Thoracic aorta (tissue), 2 donors: ENCODE measurements at regions not wholly inside any gene's neighbourhood (a gene's known extent, or its start where the extent isn't known, plus 50 kb on each side); places are given as distances from the start of the nearest gene placed in this dataset.
"Not testable (repeated sequence)": the region's sequence is repeated elsewhere in the genome, so short reads cannot be mapped to it uniquely, and the experiment has no call there.

ENCODE experiments used
- ATAC-seq: fragments of 150-250 bp; one replicate; pipeline ENCODE4 v1.8.0; 2017; ENCODE audit warnings: low read depth; ENCODE audit not compliant: insufficient number of reproducible peaks, low FRiP score
- DNase-seq: peaks from one replicate; pipeline ENCODE4 v3.0.0-alpha.2; 2020; ENCODE audit warnings: low spot score
- H3K27ac ChIP-seq, 2 donors: fragments of 200-600 bp; sonication (generic); 1 replicate in 1 of 2; 2 replicates in 1 of 2; pipeline ENCODE4 v1.5.1; 2016; ENCODE audit warnings: mild to moderate bottlenecking in 2 of 2, moderate library complexity in 2 of 2
- H3K27me3 ChIP-seq: fragments of 200-600 bp; sonication (generic); replicated peaks from 2 replicates; pipeline ENCODE4 v1.6.0; 2016; ENCODE audit warnings: mild to moderate bottlenecking; ENCODE audit not compliant: insufficient read depth
- H3K36me3 ChIP-seq: fragments of 200-600 bp; sonication (generic); one replicate; pipeline ENCODE4 v1.5.1; 2016
- H3K4me1 ChIP-seq, 2 donors: fragments of 200-600 bp; sonication (generic); 1 replicate in 1 of 2; 2 replicates in 1 of 2; pipeline versions ENCODE4 v1.5.1 to v1.6.0; 2016; ENCODE audit warnings: low read depth in 2 of 2, mild to moderate bottlenecking in 1 of 2; ENCODE audit not compliant: control insufficient read depth in 1 of 2
- H3K4me3 ChIP-seq: fragments of 200-600 bp; sonication (generic); 2 replicates; pipeline ENCODE4 v1.5.1; 2016; ENCODE audit warnings: mild to moderate bottlenecking
- H3K9me3 ChIP-seq: fragments of 200-600 bp; sonication (generic); 2 replicates; pipeline ENCODE4 v1.5.1; 2016
- TF ChIP-seq, protein P1 (sequence below): fragments of 200-600 bp; sonication (generic); IDR thresholded peaks from one replicate; pipeline ENCODE4 v1.5.1; 2019; ENCODE audit warnings: antibody characterized with exemption

DNA sequence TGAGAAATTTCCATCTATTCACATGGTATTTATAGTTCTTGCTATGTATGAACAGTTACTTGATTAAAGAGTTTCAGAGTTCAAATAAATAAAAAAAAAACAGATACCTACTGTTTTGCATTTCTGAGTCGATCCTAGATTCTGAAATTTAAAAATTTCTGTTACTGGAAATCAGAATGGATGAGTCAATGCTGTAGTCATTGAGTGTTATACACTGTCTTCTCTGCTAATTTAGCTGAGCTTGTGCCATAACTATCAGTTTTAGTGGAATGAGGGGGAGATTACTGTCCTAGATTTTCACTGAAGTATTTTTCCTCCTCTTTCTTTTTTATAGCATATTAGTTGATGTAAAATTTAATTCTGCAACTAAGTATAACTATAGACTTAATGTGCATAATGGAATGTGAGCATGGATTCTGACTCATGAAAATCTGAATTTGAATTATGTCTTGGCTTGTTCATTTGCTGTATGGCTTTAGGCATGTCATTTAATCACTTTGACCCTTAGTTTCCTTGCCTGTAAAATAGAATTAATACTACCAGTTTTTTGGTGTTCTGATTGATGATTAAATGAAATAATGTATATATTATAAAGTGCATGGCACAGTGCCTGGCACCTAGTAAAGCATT is 581.5 kb upstream of the CHD1 start:
- H3K36me3 ChIP-seq, H3K27ac ChIP-seq, H3K4me3 ChIP-seq, DNase-seq, H3K27me3 ChIP-seq, ATAC-seq, H3K9me3 ChIP-seq, H3K4me1 ChIP-seq: not testable (repeated sequence)

DNA sequence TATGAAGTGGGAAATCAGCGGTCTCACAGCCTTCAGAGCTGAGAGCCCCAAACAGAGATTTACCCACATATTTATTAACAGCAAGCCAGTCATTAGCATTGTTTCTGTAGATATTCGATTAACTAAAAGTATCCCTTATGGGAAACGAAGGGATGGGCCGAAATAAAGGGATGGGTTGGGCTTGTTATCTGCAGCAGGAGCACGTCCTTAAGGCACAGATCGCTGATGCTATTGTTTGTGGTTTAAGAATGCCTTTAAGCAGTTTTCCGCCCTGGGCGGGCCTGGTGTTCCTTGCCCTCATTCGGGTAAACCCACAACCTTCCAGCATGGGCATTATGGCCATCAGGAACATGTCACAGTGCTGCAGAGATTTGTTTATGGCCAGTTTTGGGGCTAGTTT is 580.3 kb upstream of the CHD1 start:
- not testable (repeated sequence) for DNase-seq, H3K4me1 ChIP-seq, H3K27me3 ChIP-seq, ATAC-seq, H3K36me3 ChIP-seq, H3K4me3 ChIP-seq, H3K9me3 ChIP-seq, H3K27ac ChIP-seq

DNA sequence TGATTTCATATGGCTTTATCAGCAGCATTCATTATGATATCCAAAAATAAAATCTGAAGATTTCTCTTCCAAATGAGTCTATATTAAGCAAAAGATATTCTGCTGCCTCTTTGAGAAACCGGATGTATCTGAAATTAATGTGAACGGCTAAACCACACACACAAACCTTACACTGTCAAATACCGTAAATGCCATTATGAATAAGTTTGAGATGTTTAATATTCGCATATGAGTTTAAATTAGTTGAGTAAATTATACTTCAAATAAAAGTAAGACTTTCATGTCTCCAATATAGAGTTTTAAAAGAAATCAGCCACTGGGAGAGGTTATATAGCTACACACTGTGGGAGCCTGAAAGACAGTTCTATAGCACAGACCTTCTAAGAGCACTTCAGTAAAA is 566.6 kb upstream of the CHD1 start:
- not testable (repeated sequence) for H3K4me1 ChIP-seq, H3K4me3 ChIP-seq, H3K27me3 ChIP-seq, DNase-seq, H3K27ac ChIP-seq, H3K36me3 ChIP-seq, H3K9me3 ChIP-seq, ATAC-seq

DNA sequence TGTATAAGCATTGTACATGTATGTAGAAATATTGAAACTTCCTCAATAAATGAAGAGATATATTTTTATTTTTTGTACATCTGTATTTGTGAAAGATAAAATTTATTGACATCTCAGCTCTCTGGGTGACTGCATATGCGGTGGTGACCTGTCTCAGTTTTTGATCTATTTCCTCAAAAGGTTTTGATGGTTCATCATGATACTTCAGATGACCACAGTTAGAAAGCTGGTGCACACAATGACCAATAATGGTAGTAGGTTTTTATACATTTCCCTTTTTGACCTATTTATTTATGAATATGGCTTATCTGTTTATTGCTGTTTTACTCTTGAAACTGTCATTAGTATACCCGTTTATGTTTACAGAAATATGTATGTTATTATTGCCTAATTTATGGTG is 549.6 kb upstream of the CHD1 start:
- not testable (repeated sequence) for H3K36me3 ChIP-seq, H3K4me3 ChIP-seq, H3K27me3 ChIP-seq, H3K27ac ChIP-seq, DNase-seq, H3K9me3 ChIP-seq, ATAC-seq, H3K4me1 ChIP-seq

DNA sequence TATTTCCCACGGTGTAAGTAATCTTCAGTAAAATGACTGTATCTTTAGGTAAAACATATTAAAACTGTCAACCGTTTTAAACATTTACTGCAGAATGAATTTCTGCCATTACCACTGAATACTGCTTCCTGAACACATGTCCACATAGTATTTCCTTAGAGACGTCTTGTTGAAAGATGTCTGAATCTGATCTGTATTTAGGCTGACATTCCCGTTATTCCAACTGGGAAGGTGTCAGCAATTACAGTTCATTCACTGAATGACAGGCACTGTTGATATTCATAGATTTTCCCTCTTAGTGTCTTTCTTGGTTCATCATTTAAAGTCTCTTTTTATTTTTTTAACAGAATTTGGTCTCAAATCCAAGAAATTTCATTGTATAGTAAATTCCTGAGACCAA is 544.5 kb upstream of the CHD1 start:
- H3K36me3 ChIP-seq, H3K4me1 ChIP-seq, DNase-seq, H3K9me3 ChIP-seq, H3K4me3 ChIP-seq, H3K27me3 ChIP-seq, ATAC-seq, H3K27ac ChIP-seq: not testable (repeated sequence)

DNA sequence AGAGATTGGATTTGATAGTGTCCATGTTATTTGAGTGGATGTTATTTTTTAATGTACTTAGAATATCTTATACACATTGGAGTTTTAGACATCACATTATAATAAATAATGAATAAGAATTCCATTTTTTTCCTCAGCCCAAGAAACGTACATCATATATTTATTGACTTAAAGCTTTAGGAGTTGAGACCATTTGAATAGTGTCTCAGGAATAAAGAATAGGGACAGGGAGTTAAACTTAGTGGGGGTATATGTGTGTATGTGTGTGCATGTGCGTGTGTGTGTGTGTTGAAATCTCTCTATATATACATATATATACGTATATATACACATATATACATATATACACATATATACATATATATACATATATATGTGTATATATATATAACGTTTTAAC is 542.9 kb upstream of the CHD1 start:
- H3K36me3 ChIP-seq, DNase-seq, H3K27me3 ChIP-seq, H3K4me3 ChIP-seq, H3K9me3 ChIP-seq, ATAC-seq, H3K27ac ChIP-seq, H3K4me1 ChIP-seq: not testable (repeated sequence)

DNA sequence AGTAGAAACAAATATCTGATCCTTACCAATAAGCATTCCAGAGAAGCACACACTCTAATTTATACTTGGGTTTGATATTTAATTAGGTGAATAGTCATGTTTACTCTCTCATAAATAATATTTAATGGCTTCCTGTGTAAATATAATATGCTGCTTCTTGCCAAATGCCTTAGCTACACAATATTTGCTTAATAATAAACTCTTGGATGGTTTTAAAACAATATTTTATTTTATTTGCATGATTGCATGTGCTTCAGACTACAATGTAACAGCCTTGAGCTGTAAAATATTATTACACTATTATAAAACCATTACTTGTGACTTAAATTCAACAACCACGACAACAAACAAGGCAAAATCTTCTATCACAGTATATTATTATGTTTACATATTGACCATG is 542.4 kb upstream of the CHD1 start:
- not testable (repeated sequence) for H3K27me3 ChIP-seq, H3K27ac ChIP-seq, H3K36me3 ChIP-seq, H3K4me1 ChIP-seq, DNase-seq, ATAC-seq, H3K9me3 ChIP-seq, H3K4me3 ChIP-seq

DNA sequence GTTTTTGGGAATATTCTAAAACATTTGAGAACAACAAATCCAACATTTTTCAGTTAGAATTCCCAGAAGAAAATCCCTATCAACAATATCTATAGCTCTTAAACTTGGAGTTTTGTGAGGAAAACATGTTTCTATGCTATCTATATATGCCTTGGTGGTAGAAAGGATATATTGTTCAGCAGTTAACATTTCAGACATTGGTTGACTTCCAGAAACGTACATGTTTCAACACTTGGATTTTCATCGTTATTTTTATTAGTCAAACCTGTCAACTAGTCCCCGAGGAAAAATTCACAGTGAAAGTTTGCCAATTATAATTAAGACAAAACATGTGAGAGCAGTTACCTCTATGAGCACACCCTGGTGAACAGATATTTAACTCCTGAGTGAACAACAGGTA is 541.8 kb upstream of the CHD1 start:
- ATAC-seq, H3K4me3 ChIP-seq, DNase-seq, H3K36me3 ChIP-seq, H3K27me3 ChIP-seq, H3K9me3 ChIP-seq, H3K4me1 ChIP-seq, H3K27ac ChIP-seq: not testable (repeated sequence)

DNA sequence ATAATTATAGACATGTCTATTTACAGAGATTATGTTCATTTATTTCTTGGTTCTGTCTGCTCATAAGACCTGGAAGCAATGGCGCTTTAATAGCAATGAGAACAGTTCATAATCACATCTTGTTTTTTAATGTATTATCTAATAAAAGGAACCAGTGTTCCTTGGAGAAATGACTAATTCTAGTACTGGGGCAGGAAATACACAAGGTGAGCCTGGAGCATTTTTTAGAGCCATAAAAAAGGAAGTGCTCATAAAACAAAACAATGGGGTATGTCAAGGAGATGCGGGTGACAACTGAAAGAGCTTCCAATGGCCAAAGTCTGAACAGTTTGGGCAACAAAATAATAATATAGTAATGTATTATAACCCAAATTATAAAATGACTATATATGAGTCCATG is 531.9 kb upstream of the CHD1 start:
- TF ChIP-seq, protein P1, sequence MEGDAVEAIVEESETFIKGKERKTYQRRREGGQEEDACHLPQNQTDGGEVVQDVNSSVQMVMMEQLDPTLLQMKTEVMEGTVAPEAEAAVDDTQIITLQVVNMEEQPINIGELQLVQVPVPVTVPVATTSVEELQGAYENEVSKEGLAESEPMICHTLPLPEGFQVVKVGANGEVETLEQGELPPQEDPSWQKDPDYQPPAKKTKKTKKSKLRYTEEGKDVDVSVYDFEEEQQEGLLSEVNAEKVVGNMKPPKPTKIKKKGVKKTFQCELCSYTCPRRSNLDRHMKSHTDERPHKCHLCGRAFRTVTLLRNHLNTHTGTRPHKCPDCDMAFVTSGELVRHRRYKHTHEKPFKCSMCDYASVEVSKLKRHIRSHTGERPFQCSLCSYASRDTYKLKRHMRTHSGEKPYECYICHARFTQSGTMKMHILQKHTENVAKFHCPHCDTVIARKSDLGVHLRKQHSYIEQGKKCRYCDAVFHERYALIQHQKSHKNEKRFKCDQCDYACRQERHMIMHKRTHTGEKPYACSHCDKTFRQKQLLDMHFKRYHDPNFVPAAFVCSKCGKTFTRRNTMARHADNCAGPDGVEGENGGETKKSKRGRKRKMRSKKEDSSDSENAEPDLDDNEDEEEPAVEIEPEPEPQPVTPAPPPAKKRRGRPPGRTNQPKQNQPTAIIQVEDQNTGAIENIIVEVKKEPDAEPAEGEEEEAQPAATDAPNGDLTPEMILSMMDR: no peak
- no peaks in the 10 kb centered on the region for H3K27me3 ChIP-seq
- no peak for DNase-seq
- no peaks in the 10 kb centered on the region for H3K36me3 ChIP-seq
- H3K9me3 ChIP-seq: no peaks in the 10 kb centered on the region
- no peak overlapping the region for H3K27ac ChIP-seq
- H3K4me3 ChIP-seq: no peak overlapping the region
- ATAC-seq: no peak
- H3K4me1 ChIP-seq: no peaks in the 10 kb centered on the region
